ENCODE measurements at regions not wholly inside any gene's neighbourhood (a gene's known extent, or its start where the extent isn't known, plus 50 kb on each side); places are given as distances from the start of the nearest gene placed in this dataset.
"Not testable (repeated sequence)": the region's sequence is repeated elsewhere in the genome, so short reads cannot be mapped to it uniquely, and the experiment has no call there.

- intact Hi-C loops (cut with DNase I; ENCODE audit: low total_unique reads) (no loop called here), in situ Hi-C loops (cut with MboI; ENCODE audit: low sequenced_read_pairs in 4 of 4) (loop anchor here in 1 of 4 donors (25.0 kb wide), 1 partner anchor 808 kb away; no protein-coding TSS in a partner anchor)
- DNase-seq: no peak
- H3K27me3 ChIP-seq: no peaks in the 10 kb centered on the region
- no peaks in the 10 kb centered on the region for H3K36me3 ChIP-seq
- H3K9me3 ChIP-seq: no peaks in the 10 kb centered on the region
- H3K4me1 ChIP-seq: no peaks in the 10 kb centered on the region
- ATAC-seq: no peak
- no peak overlapping the region for H3K4me3 ChIP-seq
- H3K27ac ChIP-seq: no peak overlapping the region
- no peak for TF ChIP-seq POLR2A (IDR thresholded peaks at IDR 0.05)
- TF ChIP-seq CTCF (IDR thresholded peaks at IDR 0.05 in 4 of 5, conservative IDR thresholded peaks at IDR 0.05 in 1 of 5): no peak
Measured at GRCh38 chr4:146104541-146104940, 71.0 kb upstream of the LSM6 start.

- H3K36me3 ChIP-seq; H3K27ac ChIP-seq; ATAC-seq; H3K9me3 ChIP-seq; DNase-seq; intact Hi-C loops (cut with DNase I; ENCODE audit: low total_unique reads); H3K27me3 ChIP-seq; H3K4me1 ChIP-seq; H3K4me3 ChIP-seq: not testable (repeated sequence)
- in situ Hi-C loops (cut with MboI; ENCODE audit: low sequenced_read_pairs in 4 of 4): loop anchor here in 1 of 4 donors (25.0 kb wide), 1 partner anchor 808 kb away; no protein-coding TSS in a partner anchor
Measured at GRCh38 chr4:146104052-146104451, 71.5 kb upstream of the LSM6 start.

GRCh38 chr4:146099585-146099984, 75.9 kb upstream of the LSM6 start:
- TF ChIP-seq CTCF (IDR thresholded peaks at IDR 0.05 in 4 of 5, conservative IDR thresholded peaks at IDR 0.05 in 1 of 5): no peak
- TF ChIP-seq POLR2A (IDR thresholded peaks at IDR 0.05): no peak
- DNase-seq (no peak), ATAC-seq (no peak)
- in situ Hi-C loops (cut with MboI; ENCODE audit: low sequenced_read_pairs in 4 of 4) (no loop called here), intact Hi-C loops (cut with DNase I; ENCODE audit: low total_unique reads) (loop anchor here (10.0 kb wide), 1 partner anchor 995 kb away; no protein-coding TSS in a partner anchor)
- Histone ChIP-seq H3K9me3 (no peaks in the 10 kb centered on the region), H3K27ac (no peak overlapping the region), H3K4me3 (no peak overlapping the region), H3K36me3 (no peaks in the 10 kb centered on the region), H3K4me1 (no peaks in the 10 kb centered on the region), H3K27me3 (no peaks in the 10 kb centered on the region)

GRCh38 chr4:146098978-146099377, 76.5 kb upstream of the LSM6 start:
- no peak overlapping the region for H3K27ac ChIP-seq
- H3K27me3 ChIP-seq: no peaks in the 10 kb centered on the region
- H3K36me3 ChIP-seq: no peaks in the 10 kb centered on the region
- no peaks in the 10 kb centered on the region for H3K9me3 ChIP-seq
- no peaks in the 10 kb centered on the region for H3K4me1 ChIP-seq
- TF ChIP-seq POLR2A (IDR thresholded peaks at IDR 0.05) (no peak), CTCF (IDR thresholded peaks at IDR 0.05 in 4 of 5, conservative IDR thresholded peaks at IDR 0.05 in 1 of 5) (no peak)
- intact Hi-C loops (cut with DNase I; ENCODE audit: low total_unique reads) (loop anchor here (10.0 kb wide), 1 partner anchor 996 kb away; no protein-coding TSS in a partner anchor), in situ Hi-C loops (cut with MboI; ENCODE audit: low sequenced_read_pairs in 4 of 4) (no loop called here)
- ATAC-seq (no peak), DNase-seq (no peak)
- no peak overlapping the region for H3K4me3 ChIP-seq

- H3K27ac ChIP-seq: no peak overlapping the region
- no peaks in the 10 kb centered on the region for H3K9me3 ChIP-seq
- no peak for ATAC-seq
- no peaks in the 10 kb centered on the region for H3K4me1 ChIP-seq
- no peak for TF ChIP-seq CTCF (IDR thresholded peaks at IDR 0.05 in 4 of 5, conservative IDR thresholded peaks at IDR 0.05 in 1 of 5)
- no peak for TF ChIP-seq POLR2A (IDR thresholded peaks at IDR 0.05)
- no peaks in the 10 kb centered on the region for H3K27me3 ChIP-seq
- intact Hi-C loops (cut with DNase I; ENCODE audit: low total_unique reads) (loop anchor here (10.0 kb wide), 1 partner anchor 996 kb away; no protein-coding TSS in a partner anchor), in situ Hi-C loops (cut with MboI; ENCODE audit: low sequenced_read_pairs in 4 of 4) (no loop called here)
- DNase-seq: no peak
- no peak overlapping the region for H3K4me3 ChIP-seq
- no peaks in the 10 kb centered on the region for H3K36me3 ChIP-seq
Measured at GRCh38 chr4:146098397-146098796, 77.1 kb upstream of the LSM6 start.
